ENCODE measurements at regions not wholly inside any gene's neighbourhood (a gene's known extent, or its start where the extent isn't known, plus 50 kb on each side); places are given as distances from the start of the nearest gene placed in this dataset.

- H3K27ac ChIP-seq (ENCODE audit: extremely low read depth, low read depth, low read length), result no peak overlapping the region
- peaks cover 3% of the 10 kb centered on the region; the same call in 1 of the 2 replicates for H3K4me1 ChIP-seq (ENCODE audit: control insufficient read depth, insufficient read depth, low read length)
- no peak overlapping the region for H3K4me3 ChIP-seq (ENCODE audit: low read depth, low read length)
- TF ChIP-seq ZBTB48 (tag by site-specific recombination; IDR thresholded peaks at IDR 0.05) (no peak), ZNF239 (tag by site-specific recombination; IDR thresholded peaks at IDR 0.05) (no peak), KLF9 (tag by site-specific recombination; IDR thresholded peaks at IDR 0.05; ENCODE audit: low read depth) (no peak), ZNF223 (tag by site-specific recombination; IDR thresholded peaks at IDR 0.05) (no peak)
- no peaks in the 10 kb centered on the region for H3K9me3 ChIP-seq (ENCODE audit: control insufficient read depth, insufficient read depth, low read depth, low read length)
- H3K36me3 ChIP-seq (ENCODE audit: control insufficient read depth in 2 of 2, insufficient read depth in 1 of 2, low read length in 2 of 2), result no peaks in the 10 kb centered on the region
- POLR2A ChIA-PET, result no interaction called here
- CTCF ChIA-PET, result no interaction called here
Observed at GRCh38 chr1:199510314-199510713, 517.2 kb upstream of the NR5A2 start.

DNA sequence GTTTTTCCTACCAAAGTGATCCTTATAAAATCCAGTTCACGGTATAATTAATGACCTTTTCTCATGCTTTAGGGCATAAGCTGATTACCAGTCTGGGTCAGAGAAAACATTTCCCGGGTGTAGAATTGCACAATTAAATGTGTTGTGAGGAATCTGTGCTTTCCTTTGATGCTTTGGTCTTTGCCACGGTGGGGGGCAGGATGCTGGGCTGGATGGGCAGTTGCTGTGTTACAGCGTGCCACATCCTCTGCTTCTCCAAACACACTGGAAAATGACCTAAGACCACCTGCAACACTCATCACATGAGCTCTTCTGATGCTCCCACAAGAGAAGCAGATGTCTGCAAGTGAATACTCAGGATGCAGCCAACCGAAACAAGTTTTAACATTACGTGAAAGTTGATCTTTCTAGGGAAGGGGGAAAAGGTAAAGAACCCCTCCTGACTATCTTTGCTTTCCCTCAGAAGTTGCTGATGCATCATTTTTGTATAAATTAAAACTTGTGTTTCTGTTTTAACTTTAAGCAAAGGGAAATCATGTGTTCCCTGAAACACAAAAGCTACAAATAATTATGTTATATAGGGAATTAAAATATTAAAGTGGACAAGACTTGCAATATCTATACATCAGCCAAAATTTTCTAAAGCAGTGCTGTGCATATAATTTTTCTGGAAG, 515.3 kb upstream of the NR5A2 start:
- H3K36me3 ChIP-seq (ENCODE audit: control insufficient read depth in 2 of 2, insufficient read depth in 1 of 2, low read length in 2 of 2), result no peaks in the 10 kb centered on the region
- peaks cover 3% of the 10 kb centered on the region; the same call in 1 of the 2 replicates for H3K4me1 ChIP-seq (ENCODE audit: control insufficient read depth, insufficient read depth, low read length)
- no peak overlapping the region for H3K4me3 ChIP-seq (ENCODE audit: low read depth, low read length)
- TF ChIP-seq FEZF1 (tag by site-specific recombination; IDR thresholded peaks at IDR 0.05) (no peak), ZNF48 (tag by site-specific recombination; IDR thresholded peaks at IDR 0.05) (no peak), ZFP3 (tag by site-specific recombination; IDR thresholded peaks at IDR 0.05; ENCODE audit: low read depth) (no peak), GLIS1 (tag by site-specific recombination; IDR thresholded peaks at IDR 0.05) (peak; percentile 80), TCF7L2 (IDR thresholded peaks at IDR 0.05; ENCODE audit: borderline replicate concordance, low read depth, low read length) (peak; percentile 27; the same call in 1 of the 2 replicates), ZFP41 (tag by site-specific recombination; IDR thresholded peaks at IDR 0.05; ENCODE audit: borderline replicate concordance) (no peak), ZNF776 (tag by site-specific recombination; IDR thresholded peaks at IDR 0.05; ENCODE audit: borderline replicate concordance) (no peak), ZNF114 (tag by site-specific recombination; IDR thresholded peaks at IDR 0.05) (no peak), ZNF174 (tag by site-specific recombination; IDR thresholded peaks at IDR 0.05) (no peak), ZNF76 (tag by site-specific recombination; IDR thresholded peaks at IDR 0.05; ENCODE audit: borderline replicate concordance, low read depth) (no peak), BCL11A (tag by site-specific recombination; IDR thresholded peaks at IDR 0.05; ENCODE audit: low read depth) (no peak), PRDM6 (tag by site-specific recombination; IDR thresholded peaks at IDR 0.05) (no peak), ZNF266 (tag by site-specific recombination; IDR thresholded peaks at IDR 0.05; ENCODE audit: low read depth) (no peak), ZBTB6 (tag by site-specific recombination; IDR thresholded peaks at IDR 0.05) (no peak), SCRT2 (tag by site-specific recombination; IDR thresholded peaks at IDR 0.05) (0 out of 2 replicates have a peak, but pooled peaks have one; percentile 10)
- TF ChIP-seq, protein P1, sequence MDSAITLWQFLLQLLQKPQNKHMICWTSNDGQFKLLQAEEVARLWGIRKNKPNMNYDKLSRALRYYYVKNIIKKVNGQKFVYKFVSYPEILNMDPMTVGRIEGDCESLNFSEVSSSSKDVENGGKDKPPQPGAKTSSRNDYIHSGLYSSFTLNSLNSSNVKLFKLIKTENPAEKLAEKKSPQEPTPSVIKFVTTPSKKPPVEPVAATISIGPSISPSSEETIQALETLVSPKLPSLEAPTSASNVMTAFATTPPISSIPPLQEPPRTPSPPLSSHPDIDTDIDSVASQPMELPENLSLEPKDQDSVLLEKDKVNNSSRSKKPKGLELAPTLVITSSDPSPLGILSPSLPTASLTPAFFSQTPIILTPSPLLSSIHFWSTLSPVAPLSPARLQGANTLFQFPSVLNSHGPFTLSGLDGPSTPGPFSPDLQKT (IDR thresholded peaks at IDR 0.05; ENCODE audit: borderline replicate concordance, low read depth, low read length), result no peak
- TF ChIP-seq, protein P2, sequence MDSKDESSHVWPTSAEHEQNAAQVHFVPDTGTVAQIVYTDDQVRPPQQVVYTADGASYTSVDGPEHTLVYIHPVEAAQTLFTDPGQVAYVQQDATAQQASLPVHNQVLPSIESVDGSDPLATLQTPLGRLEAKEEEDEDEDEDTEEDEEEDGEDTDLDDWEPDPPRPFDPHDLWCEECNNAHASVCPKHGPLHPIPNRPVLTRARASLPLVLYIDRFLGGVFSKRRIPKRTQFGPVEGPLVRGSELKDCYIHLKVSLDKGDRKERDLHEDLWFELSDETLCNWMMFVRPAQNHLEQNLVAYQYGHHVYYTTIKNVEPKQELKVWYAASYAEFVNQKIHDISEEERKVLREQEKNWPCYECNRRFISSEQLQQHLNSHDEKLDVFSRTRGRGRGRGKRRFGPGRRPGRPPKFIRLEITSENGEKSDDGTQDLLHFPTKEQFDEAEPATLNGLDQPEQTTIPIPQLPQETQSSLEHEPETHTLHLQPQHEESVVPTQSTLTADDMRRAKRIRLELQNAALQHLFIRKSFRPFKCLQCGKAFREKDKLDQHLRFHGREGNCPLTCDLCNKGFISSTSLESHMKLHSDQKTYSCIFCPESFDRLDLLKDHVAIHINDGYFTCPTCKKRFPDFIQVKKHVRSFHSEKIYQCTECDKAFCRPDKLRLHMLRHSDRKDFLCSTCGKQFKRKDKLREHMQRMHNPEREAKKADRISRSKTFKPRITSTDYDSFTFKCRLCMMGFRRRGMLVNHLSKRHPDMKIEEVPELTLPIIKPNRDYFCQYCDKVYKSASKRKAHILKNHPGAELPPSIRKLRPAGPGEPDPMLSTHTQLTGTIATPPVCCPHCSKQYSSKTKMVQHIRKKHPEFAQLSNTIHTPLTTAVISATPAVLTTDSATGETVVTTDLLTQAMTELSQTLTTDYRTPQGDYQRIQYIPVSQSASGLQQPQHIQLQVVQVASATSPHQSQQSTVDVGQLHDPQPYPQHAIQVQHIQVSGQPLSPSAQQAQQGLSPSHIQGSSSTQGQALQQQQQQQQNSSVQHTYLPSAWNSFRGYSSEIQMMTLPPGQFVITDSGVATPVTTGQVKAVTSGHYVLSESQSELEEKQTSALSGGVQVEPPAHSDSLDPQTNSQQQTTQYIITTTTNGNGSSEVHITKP (tag by site-specific recombination; IDR thresholded peaks at IDR 0.05), result peak; percentile 44; the same call in 1 of the 2 replicates
- TF ChIP-seq, protein P3, sequence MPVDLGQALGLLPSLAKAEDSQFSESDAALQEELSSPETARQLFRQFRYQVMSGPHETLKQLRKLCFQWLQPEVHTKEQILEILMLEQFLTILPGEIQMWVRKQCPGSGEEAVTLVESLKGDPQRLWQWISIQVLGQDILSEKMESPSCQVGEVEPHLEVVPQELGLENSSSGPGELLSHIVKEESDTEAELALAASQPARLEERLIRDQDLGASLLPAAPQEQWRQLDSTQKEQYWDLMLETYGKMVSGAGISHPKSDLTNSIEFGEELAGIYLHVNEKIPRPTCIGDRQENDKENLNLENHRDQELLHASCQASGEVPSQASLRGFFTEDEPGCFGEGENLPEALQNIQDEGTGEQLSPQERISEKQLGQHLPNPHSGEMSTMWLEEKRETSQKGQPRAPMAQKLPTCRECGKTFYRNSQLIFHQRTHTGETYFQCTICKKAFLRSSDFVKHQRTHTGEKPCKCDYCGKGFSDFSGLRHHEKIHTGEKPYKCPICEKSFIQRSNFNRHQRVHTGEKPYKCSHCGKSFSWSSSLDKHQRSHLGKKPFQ (tag by site-specific recombination; IDR thresholded peaks at IDR 0.05), result no peak
- H3K27ac ChIP-seq (ENCODE audit: extremely low read depth, low read depth, low read length), result no peak overlapping the region
- CTCF ChIA-PET, result interaction anchor here (0.8 to 1.0 kb wide), 2 partner anchors 34 to 39 kb away, joined by 3 read pairs; no protein-coding TSS in a partner anchor
- POLR2A ChIA-PET, result no interaction called here
- no peaks in the 10 kb centered on the region for H3K9me3 ChIP-seq (ENCODE audit: control insufficient read depth, insufficient read depth, low read depth, low read length)

Measured in HEK293 (cell line).